ENCODE measurements at regions not wholly inside any gene's neighbourhood (a gene's known extent, or its start where the extent isn't known, plus 50 kb on each side); places are given as distances from the start of the nearest gene placed in this dataset.
"Not testable (repeated sequence)": the region's sequence is repeated elsewhere in the genome, so short reads cannot be mapped to it uniquely, and the experiment has no call there.

DNA sequence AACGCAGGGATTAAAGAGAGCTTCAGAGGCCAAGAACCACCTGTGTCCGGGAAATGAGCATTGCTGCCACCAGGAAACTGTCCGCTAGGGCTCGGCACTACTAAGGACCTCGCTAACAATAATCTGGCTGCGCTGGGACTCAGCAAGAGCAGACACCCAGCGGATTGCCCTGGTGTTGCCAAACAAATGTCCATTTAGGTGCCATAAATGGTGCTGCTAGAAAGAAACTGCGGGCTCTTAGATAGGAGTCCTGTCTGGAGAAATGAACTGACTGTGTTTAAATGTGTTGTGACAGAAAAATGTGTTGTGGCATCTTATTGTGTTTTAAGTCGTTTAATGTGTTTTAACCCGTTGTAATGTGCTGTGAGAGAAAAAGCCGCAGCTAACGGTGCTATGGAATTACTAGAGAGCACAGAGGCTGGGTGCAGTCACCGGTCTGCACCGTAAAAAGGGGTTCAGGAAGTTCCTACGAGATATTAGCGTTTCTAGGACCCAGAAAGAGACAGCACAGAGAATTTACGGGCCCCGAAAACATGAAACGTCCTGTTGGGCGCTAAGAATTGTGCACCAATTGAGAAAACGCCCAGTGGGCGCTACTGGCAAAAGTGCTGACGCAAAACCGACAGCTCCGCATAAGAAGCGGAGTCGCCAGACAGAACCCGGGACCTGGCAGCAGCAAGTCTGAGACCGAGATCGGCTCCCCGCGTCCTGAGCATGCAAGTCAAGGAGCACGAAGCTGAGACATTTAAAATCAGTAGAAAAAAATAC, 90.6 kb downstream of the ANXA2R start:
- peak; percentile 62 for DNase-seq (ENCODE audit: low spot score)

DNA sequence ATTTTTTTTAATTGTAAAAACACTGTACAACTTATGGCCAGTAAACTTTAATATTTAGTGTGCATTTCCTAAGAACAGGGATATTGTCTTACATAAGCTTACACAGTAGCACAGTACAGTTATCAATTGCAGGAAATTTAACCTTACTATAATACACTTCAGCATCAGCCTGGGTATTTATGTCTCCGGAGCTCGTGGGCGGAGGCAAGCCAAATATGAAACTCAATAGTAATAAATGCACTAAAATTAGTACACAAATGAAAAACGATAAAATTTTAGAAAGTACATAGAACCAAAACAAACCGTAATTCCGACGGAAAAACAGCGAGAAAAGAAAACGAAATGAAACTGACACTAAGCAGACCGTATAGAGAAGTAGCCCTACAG, 91.2 kb downstream of the ANXA2R start:
- no peak for DNase-seq (ENCODE audit: low spot score)

DNA sequence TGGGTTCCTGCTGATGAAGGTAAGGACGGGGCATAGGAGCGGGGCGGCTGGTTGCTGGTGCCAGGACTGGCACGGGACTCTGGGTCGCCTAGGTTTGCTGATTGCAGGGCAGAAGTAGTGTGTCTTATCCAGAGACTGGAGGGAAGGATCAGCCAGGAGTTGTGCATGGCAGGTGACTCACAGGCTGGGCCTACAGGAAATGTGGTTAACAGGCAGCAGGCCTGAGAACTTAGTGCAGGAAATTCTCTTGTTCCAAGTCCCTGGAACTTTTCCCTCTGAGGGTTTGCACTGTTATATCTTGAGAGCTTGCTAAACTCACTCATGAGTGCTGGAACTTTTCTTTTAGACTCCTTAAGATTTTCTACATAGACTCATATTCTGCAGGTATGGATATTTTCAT, 95.1 kb downstream of the ANXA2R start:
- DNase-seq (ENCODE audit: low spot score): no peak

DNA sequence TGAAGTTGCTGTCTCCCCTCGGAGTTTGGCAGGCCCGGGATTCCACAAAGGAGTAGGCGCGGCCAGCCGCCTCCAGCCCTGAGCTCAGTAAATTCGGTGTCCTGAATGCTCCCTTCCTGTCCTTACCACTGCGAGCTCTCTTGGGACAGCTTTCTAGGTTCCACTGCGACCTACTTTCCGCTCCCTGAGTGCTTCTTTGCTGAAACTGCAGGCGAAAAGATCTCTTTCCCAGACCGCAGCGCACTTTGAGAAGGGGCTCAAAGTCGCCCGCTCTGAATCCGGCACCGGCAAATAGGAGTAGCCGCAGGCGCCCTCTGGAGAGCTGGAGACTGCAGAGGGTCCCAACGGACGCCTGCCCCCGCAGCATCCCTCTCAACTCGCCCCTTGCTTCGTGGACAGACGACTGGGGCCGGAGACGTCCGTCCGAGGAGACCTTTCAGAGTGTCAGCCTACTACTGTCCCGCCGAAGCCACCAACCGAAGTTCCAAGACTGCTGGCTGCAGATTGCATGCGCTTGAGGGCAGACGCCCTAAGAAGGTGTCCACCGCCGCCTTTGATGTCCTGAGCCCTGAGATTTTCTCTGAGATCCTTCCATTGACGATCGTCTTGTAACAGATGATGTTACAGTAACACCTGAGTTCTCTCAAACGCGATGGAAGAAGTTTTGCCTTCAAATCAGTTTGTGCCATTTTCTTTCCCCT, 96.0 kb downstream of the ANXA2R start:
- DNase-seq (ENCODE audit: low spot score): no peak

DNA sequence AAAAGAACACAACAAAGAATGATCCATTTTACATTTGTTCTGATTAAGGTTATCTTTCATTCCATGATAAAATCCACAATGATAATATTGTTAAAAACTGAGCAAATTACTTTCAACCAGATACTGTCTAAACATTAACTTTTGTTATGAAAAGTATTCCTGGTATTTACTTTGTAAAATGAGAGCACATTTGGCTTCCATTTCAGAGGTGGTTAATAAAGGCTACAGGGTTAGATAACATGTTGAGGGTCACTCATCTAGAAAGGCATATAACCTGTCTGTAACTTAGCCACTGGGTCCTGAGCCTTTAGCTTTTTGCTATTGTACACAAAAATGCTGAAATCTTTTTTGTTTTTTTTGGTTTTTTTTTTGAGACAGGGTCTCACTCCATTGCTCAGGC, 99.3 kb downstream of the ANXA2R start:
- DNase-seq (ENCODE audit: low spot score): no peak

DNA sequence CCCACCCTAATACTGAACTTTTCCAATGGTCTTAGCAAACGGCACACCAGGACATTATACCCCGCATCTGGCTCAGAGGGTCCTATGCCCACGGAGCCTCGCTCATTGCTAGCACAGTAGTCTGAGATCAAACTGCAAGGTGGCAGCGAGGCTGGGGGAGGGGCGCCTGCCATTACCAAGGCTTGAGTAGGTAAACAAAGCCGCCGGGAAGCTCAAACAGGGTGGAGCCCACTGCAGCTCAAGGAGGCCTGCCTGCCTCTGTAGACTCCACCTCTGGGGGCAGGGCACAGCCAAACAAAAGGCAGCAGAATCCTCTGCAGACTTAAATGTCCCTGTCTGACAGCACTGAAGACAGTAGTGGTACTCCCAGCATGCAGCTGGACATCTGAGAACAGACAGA, 108.1 kb downstream of the ANXA2R start:
- DNase-seq (ENCODE audit: low spot score): not testable (repeated sequence)

DNA sequence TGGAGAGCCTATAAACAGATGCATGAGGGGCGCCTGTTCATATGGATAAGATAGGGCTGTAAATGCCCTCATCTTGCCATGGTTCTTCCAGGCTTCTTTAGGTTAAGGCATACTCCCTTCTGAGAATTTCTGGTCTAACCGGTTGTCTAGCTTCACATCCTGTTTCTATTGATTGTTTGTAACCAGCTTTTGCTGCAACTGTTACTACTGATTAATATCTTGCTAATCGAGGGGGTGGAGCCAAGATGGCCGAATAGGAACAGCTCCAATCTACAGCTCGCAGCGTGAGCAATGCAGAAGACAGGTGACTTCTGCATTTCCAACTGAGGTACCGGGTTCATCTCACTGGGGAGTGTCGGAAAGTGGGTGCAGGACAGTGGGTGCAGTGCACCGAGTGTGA, 108.7 kb downstream of the ANXA2R start:
- DNase-seq (ENCODE audit: low spot score): not testable (repeated sequence)

DNA sequence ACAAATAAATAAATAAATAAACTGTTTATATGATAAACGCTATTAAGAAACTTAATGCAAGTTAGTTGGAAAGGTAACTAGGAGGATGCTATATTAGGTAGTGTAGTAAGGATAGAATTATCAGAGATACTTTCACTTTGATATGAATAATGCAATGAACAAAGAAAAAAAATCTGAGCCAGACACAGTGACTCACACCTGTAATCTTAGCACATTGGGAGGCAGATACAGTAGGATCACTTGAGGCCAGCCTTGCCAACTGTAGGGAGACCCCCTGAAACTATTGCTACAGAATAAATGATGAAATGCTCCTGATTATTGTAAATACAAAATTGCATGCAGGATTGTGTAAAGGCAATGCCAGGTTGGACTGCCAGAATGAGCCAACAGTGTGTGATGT, 109.2 kb downstream of the ANXA2R start:
- DNase-seq (ENCODE audit: low spot score): no peak

DNA sequence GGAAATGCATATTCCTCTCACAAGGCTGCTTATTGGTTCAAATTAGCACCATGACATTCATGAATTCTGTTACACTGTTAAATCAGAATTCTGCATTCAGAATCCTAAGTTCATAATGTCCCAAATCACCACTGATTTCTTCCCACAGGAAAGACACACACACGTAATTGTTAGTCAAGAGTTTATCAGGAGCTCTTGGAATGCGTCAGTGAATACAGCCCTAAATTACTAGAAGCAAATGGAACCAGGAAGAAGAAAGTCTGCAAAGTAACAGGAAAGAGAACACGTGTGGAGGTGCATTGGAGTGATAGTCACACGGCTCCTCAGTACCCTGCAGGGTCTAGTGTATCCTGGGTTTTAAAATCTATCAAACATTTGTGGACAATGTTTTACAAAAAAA, 110.2 kb downstream of the ANXA2R start:
- DNase-seq (ENCODE audit: low spot score): no peak

DNA sequence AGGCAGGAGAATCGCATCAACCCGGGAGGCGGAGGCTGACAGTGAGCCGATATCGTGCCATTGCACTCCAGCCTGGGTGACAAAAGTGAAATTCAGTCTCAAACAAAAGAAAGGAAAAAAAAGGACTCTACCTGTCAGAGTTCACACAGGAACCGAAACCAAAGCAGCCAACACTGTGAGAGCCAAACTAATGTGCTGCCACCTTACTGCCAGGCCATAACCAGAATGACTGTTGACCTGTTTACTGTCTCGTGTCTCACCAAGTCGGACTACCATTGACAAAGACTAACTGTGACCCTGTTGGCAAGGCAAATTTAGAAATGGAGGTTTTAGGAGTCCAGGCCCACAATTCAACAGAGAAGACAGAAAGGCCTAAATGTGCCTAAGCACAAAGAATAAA, 112.4 kb downstream of the ANXA2R start:
- no peak for DNase-seq (ENCODE audit: low spot score)

DNA sequence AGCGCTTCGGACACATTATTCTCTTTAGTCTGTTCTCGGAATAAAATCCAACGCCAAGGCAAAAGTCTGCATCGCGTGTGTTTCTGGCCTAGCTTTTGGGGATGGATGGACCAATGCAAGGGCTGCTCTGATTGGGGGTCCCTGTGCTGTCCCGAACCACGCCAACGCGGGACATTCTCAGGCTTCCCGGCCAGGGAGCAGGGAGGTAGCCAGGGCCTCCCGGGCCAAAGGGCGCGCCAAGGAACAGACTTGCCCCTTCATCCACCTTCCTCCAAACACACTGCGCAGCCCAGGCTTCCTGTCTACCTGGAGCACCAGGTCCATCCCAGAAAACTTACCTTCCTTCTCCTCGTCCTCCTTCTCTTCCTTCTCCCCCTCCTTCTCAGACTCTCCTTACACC, 113.0 kb upstream of the SELENOP start:
- DNase-seq (ENCODE audit: low spot score): no peak

DNA sequence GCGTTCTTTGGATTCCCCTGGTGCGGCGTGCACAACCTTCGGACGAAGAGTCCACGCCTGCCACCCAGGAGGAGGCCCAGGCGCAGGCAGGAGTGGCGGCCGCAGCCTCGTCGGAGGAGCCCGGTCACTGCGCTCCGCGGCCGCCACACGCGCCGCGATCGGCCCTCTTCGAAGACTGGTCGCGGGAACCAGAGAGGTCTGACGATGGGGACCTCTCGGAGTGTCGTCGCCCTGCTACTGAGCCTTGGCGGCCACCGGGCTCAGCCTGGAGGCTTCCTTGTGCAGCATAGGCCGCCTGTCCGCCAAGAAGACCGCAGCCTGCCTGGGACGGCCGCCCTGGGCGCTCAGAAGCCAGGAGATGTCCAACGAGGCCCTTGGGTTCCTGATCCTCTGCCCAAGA, 112.5 kb upstream of the SELENOP start:
- DNase-seq (ENCODE audit: low spot score): no peak

DNA sequence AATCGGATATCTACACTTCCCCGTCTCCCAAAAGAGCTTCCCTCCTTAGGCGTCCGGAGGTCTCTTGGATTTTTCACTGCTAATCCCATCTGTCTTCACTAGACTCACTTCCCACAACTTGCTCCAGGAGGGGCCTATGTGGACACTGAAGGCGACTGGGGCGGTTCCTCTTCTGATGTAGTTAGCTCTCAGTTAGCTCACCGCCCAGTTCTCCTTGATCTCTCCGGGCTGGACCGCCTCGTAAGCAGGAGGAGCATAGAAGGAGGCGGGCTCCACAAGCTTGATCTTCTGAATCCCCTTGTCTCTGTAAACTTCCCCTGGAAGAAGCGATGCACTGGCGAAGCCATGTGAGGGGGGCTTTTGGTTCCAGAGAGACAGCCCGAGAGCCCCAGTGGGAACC, 112.0 kb upstream of the SELENOP start:
- no peak for DNase-seq (ENCODE audit: low spot score)

DNA sequence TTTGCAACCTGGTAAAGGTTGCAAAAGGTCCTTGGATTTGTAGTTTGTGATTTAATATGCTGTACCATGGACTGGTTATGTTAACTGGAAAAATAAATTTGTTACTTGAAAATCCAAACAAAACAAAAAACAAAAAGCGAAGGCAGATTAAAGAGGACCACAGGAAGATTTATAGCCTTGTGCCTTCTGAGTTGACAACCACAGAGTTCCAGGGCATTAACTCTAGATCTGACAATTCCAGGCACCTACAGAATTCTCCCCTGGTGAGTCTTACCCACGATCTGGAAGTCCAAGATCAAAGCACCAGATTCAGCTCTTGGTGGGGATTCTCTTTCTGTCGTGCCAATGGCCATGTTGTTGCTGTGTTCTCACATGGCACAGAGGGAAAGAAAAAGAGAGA, 107.9 kb upstream of the SELENOP start:
- no peak for DNase-seq (ENCODE audit: low spot score)

DNA sequence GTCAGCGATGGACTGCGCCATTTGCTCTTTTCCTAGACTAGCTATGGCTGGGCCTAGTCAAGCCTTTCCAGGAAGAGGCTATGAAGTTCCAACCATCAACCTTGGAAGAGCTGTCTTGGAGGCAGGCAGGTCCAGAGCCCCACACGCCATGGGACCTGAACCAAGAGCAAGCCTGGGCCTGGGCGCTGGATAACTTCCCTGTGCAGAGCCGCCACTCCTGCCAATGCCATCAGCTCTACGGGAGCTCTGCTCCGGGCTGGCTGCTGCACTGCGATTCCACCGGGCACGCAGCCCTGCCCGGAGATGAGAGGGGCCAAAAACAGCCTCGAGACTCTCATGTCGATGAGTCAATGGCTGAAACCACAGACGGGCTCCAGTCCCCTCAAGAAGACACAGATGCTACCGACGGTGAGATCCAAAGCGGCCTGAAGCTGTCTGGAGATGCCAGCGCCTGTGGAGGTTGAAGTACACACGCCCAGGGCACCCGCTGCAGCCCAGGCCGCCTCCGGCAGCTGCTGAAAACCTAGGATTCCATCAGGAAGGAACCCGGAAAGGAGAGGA, 103.7 kb upstream of the SELENOP start:
- DNase-seq (ENCODE audit: low spot score): no peak

DNA sequence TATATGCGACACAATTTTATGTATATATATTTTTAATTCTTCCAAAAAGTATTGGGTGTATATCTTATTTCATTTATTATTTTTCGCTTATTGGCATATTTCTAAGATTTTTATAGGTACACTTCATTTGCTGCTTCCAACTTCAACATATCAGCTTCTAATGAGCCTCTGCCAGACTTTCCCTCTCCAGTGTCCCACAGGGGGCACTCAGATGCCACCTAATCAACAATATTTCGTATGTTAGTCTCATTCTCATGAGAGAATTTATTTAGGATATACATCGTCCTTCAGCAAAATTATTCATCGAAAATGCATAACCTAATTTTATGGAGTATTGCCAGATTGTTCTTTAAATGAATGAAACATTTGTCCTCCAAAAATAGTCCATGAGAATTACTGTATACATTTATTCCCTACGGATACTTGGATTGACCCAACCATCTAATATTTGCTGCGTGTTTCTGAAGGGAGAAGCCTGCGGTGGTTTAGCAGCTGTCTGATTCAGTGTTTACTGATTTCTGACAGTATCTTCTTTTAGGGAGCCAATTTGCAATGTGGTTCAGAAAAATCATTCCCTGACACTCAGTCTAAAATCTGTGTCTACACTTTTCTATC, 100.6 kb upstream of the SELENOP start:
- DNase-seq (ENCODE audit: low spot score): no peak

DNA sequence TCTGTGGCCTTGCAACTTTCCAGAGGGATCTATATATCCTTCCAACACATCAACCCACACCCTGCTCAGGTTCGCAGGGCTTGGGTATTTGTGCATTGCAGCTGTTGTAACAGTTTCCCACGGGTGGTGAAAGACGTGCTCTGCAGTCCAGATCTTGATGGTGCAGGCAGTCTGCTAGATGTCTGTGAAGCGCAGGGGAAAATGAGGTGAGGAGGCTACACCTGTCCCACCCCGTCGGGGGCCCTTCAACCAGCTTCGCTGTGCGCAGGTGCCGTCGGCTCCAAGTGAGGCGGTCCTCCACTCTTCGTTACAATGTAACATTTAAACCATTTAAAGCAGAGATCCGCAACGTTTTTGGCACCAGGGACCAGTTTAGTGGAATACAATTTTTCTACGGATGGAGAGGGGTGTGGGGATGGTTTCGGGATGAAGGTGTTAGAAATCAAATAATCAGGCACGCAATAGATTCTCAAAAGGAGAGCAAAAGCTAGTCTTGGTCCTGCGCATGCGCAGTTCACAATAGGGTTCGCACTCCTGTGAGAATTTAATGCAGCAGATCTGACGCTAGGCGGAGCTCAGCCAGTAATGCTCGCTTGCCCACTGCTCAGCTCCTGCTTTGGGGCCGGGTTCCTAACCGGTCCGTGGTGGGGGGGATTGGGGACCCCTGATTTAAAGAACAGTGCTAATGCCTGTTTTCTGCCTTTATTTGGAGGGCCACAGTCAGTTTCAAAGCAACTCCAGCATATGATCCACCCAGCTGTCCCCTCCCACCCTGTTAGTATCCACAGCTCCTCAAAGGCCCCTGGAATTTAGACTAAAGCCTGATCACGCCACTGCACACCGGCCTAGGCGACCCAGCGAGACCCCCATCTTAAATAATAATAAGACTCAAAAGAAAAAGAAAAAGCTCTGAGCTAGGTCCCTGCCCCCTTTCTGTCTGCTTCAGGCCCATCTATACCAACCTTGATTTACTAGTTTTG, 97.1 kb upstream of the SELENOP start:
- peak; percentile 96 for DNase-seq (ENCODE audit: low spot score)

DNA sequence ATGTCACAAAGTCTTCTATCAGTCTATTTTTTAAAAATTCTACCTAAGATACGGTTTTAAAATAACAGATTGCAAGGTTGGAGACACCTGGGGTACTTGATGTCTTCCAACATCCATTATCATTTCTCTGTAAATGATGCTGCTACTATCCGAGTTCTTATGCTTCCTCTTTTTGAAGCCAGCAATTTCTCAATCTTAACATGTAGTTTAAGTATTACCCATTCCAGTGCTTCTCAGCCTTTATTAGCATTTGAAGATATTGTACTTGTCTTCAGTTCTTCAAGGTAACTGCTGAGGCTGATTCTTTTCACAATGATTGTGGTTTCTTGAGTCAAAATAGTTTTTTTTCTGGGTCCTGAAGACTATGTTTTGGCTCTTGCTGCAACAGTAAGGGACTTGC, 96.4 kb upstream of the SELENOP start:
- DNase-seq (ENCODE audit: low spot score): no peak

DNA sequence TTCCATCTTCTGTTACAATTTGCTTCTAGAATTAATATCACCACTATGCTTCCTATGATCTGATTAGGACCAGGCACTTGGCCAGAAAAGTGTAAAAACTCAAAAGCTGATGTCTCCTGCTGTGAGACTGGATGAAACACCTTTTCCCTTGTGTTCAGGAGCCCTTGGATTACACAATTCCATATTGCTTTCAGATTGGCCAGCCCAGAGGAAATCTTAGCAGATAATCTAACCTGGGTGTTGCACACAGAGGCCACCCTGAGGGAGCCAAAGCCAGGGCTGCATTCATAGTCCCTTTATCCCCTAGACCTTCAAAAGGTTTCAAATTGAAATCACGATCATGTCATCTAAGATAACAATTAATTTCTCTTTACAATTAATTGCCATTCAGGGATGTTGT, 94.1 kb upstream of the SELENOP start:
- DNase-seq (ENCODE audit: low spot score): no peak

DNA sequence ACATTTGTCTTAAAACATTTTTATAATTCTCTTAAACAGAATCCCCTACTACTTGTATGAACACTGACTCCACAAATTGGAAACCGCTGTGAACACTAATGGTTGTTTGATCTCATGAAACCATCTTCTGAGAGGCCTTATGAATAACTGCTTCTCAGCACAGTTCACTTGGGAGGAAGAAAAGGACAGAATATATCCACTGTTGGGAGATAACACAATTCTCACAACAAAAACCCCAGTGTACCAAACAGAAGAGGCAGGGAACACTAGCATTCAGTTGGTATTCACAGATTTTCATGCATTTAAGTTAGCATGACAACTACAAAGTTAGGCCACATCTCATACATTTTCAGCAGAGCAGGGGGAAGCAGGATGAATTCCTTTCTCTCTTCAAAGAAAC, 89.0 kb upstream of the SELENOP start:
- no peak for DNase-seq (ENCODE audit: low spot score)

DNA sequence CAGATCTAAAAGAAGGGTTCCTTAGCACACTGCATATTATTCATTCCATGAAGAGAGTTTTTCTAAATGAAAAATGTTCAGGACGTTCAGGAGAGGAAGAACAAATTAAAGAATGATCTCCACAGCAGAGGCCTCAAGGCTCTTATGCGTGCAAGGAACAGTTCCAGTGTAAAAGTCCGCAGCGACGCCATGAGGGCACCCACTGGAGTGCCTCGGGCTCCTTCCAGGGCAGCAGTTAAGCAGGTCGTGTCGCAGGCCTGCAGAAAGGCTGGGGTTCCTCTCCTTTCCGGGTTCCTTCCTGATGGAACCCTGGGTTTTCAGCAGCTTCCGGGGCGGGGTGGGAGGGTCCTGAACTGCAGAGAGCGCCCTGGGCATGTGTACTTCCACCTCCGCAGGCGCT, 87.1 kb upstream of the SELENOP start:
- DNase-seq (ENCODE audit: low spot score): no peak

DNA sequence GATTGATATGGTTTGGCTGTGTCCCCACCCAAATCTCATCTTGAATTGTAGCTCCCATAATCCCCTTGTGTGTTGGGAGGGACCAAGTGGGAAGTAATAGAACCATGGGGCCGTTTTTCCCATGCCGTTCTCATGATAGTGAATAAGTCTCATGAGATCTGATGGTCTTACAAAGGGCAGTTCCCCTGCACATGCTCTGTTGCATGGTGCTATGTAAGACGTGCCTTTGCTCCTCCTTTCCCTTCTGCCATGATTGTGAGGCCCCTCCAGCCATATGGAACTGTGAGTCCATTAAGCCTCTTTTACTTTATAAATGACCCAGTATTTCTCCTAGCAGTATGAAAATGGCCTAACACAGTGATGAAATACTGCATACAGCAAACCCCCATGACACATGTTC, 84.8 kb upstream of the SELENOP start:
- DNase-seq (ENCODE audit: low spot score): no peak
